ENCODE measurements at regions not wholly inside any gene's neighbourhood (a gene's known extent, or its start where the extent isn't known, plus 50 kb on each side); places are given as distances from the start of the nearest gene placed in this dataset.
"Not testable (repeated sequence)": the region's sequence is repeated elsewhere in the genome, so short reads cannot be mapped to it uniquely, and the experiment has no call there.

- ChIA-PET POLR2A (no interaction called here), CTCF (no interaction called here)
- Mint-ChIP-seq H3K9me3 (ENCODE audit: unreplicated experiment) (peaks cover 5% of the 10 kb centered on the region), H3K27ac (ENCODE audit: unreplicated experiment) (no peak overlapping the region), H3K36me3 (ENCODE audit: insufficient read depth, unreplicated experiment) (no peaks in the 10 kb centered on the region), H3K4me1 (ENCODE audit: low read depth, unreplicated experiment) (no peaks in the 10 kb centered on the region), H3K4me3 (ENCODE audit: unreplicated experiment) (no peak overlapping the region), H3K27me3 (ENCODE audit: insufficient read depth, unreplicated experiment) (no peaks in the 10 kb centered on the region)
- Histone ChIP-seq H3K27me3 (replicated peaks; ENCODE audit: control insufficient read depth, insufficient read depth, low read length) (no peaks in the 10 kb centered on the region), H3K4me3 (ENCODE audit: low read depth, low read length) (no peak overlapping the region), H3K4me1 (no peaks in the 10 kb centered on the region), H3K36me3 (ENCODE audit: control insufficient read depth, insufficient read depth, low read length) (no peaks in the 10 kb centered on the region), H3K9me3 (no peaks in the 10 kb centered on the region)
- BruUV-seq (replicated peaks): no TSS peak
- intact Hi-C loops (cut with micrococcal nuclease; ENCODE audit: unreplicated experiment): no loop called here
- no peak for DNase-seq
- no peak for TF ChIP-seq CTCF (IDR thresholded peaks at IDR 0.05; ENCODE audit: insufficient read depth in 1 of 2, low read depth in 1 of 2, low read length in 1 of 2, severe bottlenecking in 1 of 2, unreplicated experiment in 1 of 2)
These were observed 204.4 kb downstream of the OTOL1 start for GRCh38 chr3:161700998-161701397.

DNA sequence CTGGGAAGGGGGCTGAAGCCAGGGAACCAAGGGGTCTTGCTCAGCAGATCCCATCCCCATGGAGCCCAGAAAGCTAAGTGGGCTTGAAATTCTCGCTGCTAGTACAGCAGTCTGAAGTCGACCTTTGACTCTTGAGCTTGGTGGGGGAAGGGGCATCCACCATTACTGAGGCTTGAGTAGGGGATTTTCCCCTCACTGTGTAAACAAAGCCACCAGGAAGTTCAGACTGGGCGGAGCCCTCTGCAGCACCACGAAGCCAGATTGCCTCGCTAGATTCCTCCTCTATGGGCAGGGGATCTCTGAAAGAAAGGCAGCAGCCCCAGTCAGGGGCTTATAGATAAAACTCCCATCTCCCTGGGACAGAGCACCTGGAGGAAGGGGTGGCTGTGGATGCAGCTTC, 210.6 kb downstream of the OTOL1 start:
- H3K4me1 ChIP-seq; POLR2A ChIA-PET; H3K36me3 Mint-ChIP-seq (ENCODE audit: insufficient read depth, unreplicated experiment); H3K4me3 ChIP-seq (ENCODE audit: low read depth, low read length); intact Hi-C loops (cut with micrococcal nuclease; ENCODE audit: unreplicated experiment); H3K9me3 Mint-ChIP-seq (ENCODE audit: unreplicated experiment); H3K36me3 ChIP-seq (ENCODE audit: control insufficient read depth, insufficient read depth, low read length); H3K4me3 Mint-ChIP-seq (ENCODE audit: unreplicated experiment); H3K9me3 ChIP-seq; BruUV-seq (replicated peaks); H3K27me3 ChIP-seq (replicated peaks; ENCODE audit: control insufficient read depth, insufficient read depth, low read length); H3K27me3 Mint-ChIP-seq (ENCODE audit: insufficient read depth, unreplicated experiment); H3K4me1 Mint-ChIP-seq (ENCODE audit: low read depth, unreplicated experiment); CTCF ChIA-PET; H3K27ac Mint-ChIP-seq (ENCODE audit: unreplicated experiment): not testable (repeated sequence)
- peak in 1 of 2 experiments; percentile 2 for DNase-seq

- H3K4me1 ChIP-seq: no peaks in the 10 kb centered on the region
- H3K27me3 Mint-ChIP-seq (ENCODE audit: insufficient read depth, unreplicated experiment): peaks cover 11% of the 10 kb centered on the region
- no peaks in the 10 kb centered on the region for H3K9me3 Mint-ChIP-seq (ENCODE audit: unreplicated experiment)
- no peak overlapping the region for H3K4me3 Mint-ChIP-seq (ENCODE audit: unreplicated experiment)
- CTCF ChIA-PET: no interaction called here
- H3K4me3 ChIP-seq (ENCODE audit: low read depth, low read length): no peak overlapping the region
- no peak for DNase-seq
- BruUV-seq (replicated peaks): no TSS peak
- H3K9me3 ChIP-seq: no peaks in the 10 kb centered on the region
- no peaks in the 10 kb centered on the region for H3K36me3 ChIP-seq (ENCODE audit: control insufficient read depth, insufficient read depth, low read length)
- no peaks in the 10 kb centered on the region for H3K4me1 Mint-ChIP-seq (ENCODE audit: low read depth, unreplicated experiment)
- H3K27me3 ChIP-seq (replicated peaks; ENCODE audit: control insufficient read depth, insufficient read depth, low read length): no peaks in the 10 kb centered on the region
- H3K27ac Mint-ChIP-seq (ENCODE audit: unreplicated experiment): no peak overlapping the region
- H3K36me3 Mint-ChIP-seq (ENCODE audit: insufficient read depth, unreplicated experiment): no peaks in the 10 kb centered on the region
- intact Hi-C loops (cut with micrococcal nuclease; ENCODE audit: unreplicated experiment): no loop called here
- POLR2A ChIA-PET: no interaction called here
- no peak for TF ChIP-seq CTCF (IDR thresholded peaks at IDR 0.05; ENCODE audit: insufficient read depth in 1 of 2, low read depth in 1 of 2, low read length in 1 of 2, severe bottlenecking in 1 of 2, unreplicated experiment in 1 of 2)
These were observed 217.1 kb downstream of the OTOL1 start for GRCh38 chr3:161713731-161714130.

GRCh38 chr3:161731968-161732367, 235.4 kb downstream of the OTOL1 start:
- H3K9me3 Mint-ChIP-seq (ENCODE audit: unreplicated experiment): no peaks in the 10 kb centered on the region
- H3K4me1 ChIP-seq: no peaks in the 10 kb centered on the region
- no peaks in the 10 kb centered on the region for H3K27me3 ChIP-seq (replicated peaks; ENCODE audit: control insufficient read depth, insufficient read depth, low read length)
- H3K9me3 ChIP-seq: no peaks in the 10 kb centered on the region; the same call in 1 of the 2 replicates
- H3K36me3 Mint-ChIP-seq (ENCODE audit: insufficient read depth, unreplicated experiment): no peaks in the 10 kb centered on the region
- no peak overlapping the region for H3K4me3 ChIP-seq (ENCODE audit: low read depth, low read length)
- no TSS peak for BruUV-seq (replicated peaks)
- intact Hi-C loops (cut with micrococcal nuclease; ENCODE audit: unreplicated experiment): no loop called here
- no peak for DNase-seq
- H3K27ac Mint-ChIP-seq (ENCODE audit: unreplicated experiment): no peak overlapping the region
- ChIA-PET POLR2A (no interaction called here), CTCF (no interaction called here)
- peaks cover 6% of the 10 kb centered on the region for H3K27me3 Mint-ChIP-seq (ENCODE audit: insufficient read depth, unreplicated experiment)
- H3K36me3 ChIP-seq (ENCODE audit: control insufficient read depth, insufficient read depth, low read length): no peaks in the 10 kb centered on the region
- no peak overlapping the region for H3K4me3 Mint-ChIP-seq (ENCODE audit: unreplicated experiment)
- H3K4me1 Mint-ChIP-seq (ENCODE audit: low read depth, unreplicated experiment): no peaks in the 10 kb centered on the region
- TF ChIP-seq CTCF (IDR thresholded peaks at IDR 0.05; ENCODE audit: insufficient read depth in 1 of 2, low read depth in 1 of 2, low read length in 1 of 2, severe bottlenecking in 1 of 2, unreplicated experiment in 1 of 2): no peak
